ENCODE measurements at regions not wholly inside any gene's neighbourhood (a gene's known extent, or its start where the extent isn't known, plus 50 kb on each side); places are given as distances from the start of the nearest gene placed in this dataset.
"Not testable (repeated sequence)": the region's sequence is repeated elsewhere in the genome, so short reads cannot be mapped to it uniquely, and the experiment has no call there.

DNA sequence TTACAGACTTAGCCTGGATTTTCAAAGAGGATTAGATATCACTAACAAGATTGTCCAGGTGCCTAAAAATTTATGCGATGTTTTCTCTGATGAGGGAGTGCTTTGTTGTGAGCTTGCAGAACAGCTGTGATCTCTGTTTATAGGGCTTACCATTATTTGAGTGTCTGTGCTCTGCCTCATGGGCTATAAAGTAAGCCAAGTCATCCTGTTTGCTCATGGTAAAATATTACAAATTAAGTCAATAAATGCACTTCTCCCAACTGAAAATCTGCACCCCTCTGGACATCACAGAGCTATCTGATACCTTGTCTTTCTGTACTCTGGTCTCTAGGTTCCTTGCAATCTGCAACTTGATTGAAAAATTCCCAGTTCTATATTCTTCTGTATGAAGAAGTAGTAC, 293.4 kb upstream of the ACTBL2 start:
- no peak for DNase-seq

DNA sequence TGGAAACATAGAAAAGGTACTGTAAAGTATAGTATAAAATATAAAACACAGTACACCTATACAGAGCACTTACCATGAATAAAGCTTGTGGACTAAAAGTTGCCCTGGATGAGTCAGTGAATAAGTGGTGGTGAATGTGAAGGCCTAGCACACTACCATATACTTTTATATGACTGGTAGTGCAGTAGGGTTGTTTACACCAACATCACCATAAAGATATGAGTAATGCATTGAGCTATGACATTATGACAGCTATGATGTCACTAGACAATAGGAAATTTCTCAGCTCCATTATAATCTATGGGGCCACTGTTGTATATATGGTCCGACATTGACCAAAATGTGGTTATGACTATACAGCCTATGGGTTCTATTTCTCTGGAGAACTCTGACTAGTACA, 291.8 kb upstream of the ACTBL2 start:
- no peak for DNase-seq

DNA sequence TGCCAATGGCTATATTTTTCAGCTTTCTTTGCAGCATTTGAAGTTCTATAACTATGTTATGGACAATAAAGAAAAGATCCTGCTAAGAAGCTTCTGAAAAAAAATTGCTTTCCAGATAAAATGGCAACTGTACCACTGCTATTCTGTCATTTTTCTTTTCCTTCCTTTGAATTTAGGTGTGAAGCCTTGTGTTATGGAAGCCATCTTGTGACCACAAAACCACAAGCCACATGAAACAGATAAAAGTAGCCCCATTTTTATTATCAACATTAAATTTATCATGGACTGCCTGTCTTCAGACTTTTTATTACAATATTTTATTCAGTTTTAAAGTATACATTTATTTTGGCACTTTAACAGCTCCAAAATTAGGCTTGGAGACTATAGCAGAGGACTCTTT, 289.9 kb upstream of the ACTBL2 start:
- DNase-seq, result no peak

- DNase-seq, result no peak
Measured at GRCh38 chr5:57770039-57770438, 287.4 kb upstream of the ACTBL2 start.

- no peak for DNase-seq
Measured at GRCh38 chr5:57768745-57769144, 286.1 kb upstream of the ACTBL2 start.

DNA sequence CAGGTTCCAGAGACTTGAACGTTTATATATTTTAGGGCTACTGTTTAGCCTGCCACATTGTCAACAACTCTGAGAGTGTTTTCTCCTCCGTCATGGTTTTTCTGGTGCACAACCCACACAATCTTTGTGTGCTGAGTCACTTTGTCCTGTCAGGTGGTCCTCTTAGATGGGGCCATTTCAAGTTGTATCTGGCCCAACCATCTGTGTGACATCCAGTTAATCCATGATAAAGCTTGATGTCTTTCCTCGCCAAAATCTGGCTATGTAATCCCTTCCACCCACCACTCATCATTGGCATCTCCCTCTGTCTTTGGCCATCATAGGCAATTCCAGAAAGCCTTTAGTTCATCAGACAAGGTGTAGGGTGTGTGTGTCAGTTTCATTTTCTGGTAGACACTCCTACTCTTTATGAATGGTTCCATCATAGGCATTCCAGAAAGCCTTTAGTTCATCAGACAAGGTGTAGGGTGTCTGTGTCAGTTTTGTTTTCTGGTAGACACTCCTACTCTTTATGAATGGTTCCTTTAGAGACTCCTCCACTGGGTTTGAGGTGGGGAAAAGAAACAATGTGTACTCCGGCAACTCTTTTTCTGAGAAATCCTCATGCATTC, 282.0 kb upstream of the ACTBL2 start:
- no peak for DNase-seq

GRCh38 chr5:57761513-57761912, 278.9 kb upstream of the ACTBL2 start:
- no peak for DNase-seq

DNA sequence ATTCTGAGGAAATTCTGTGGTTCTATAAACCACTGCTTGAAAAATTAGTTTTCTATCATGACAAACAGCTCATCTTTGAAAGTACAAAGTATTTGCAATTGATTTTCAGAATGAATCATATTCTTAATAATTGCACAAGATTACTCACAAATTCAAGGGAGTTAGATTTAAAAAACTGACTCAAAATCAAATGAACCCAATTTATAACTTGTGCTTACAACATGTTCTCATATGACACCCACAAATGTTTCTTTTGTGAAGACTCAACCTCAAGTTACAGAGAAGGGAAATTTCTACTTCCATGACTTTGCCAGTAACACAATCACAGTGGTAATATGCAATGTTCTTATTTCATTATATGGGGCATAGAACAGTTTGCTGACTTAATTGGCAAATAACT, 272.0 kb upstream of the ACTBL2 start:
- no peak for DNase-seq

GRCh38 chr5:57753446-57753845, 270.8 kb upstream of the ACTBL2 start:
- DNase-seq, result no peak

- no peak for DNase-seq
Measured at GRCh38 chr5:57751710-57752109, 269.1 kb upstream of the ACTBL2 start.

DNA sequence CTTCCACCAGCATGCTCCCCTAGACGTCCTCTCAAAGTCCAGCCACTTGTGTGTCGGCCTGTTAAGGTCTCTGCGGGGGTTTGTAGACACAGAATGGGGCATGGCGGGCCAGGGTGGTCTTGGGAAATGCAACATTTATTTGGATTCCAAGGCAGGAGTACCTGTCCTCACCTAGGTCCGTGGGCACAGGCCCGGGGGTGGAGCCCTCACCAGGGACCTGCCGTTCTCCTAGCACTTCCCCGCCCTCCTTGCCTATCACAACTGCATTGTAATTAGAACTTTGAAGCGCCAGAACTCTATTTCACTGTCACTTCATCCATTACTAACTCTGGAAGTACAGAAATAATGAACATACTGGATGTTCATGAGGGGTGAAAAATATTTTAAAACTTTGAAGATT, 268.3 kb upstream of the ACTBL2 start:
- no peak for DNase-seq

DNA sequence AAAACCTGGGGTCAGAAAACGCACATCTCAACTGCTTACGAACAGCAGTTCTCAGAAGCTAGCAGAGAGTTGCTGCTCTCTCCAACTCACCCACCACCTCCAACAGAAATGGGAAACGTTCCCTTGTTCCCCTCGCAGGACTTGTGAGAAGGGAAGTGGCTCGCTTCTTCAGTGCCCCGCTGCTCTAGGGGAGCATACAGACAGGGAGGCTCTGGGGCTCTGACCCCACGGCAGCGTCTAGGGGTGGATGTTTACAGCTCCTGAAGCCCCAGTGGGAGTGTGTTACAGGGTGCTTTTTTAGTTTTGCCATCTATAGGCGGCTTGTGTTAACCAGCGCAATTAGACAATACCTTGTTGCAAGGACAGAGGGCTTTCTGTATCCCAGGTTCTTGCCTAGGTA, 267.7 kb upstream of the ACTBL2 start:
- DNase-seq, result no peak

- no peak for DNase-seq
Measured at GRCh38 chr5:57749396-57749795, 266.8 kb upstream of the ACTBL2 start.

- no peak for DNase-seq
Measured at GRCh38 chr5:57745700-57746651, 263.4 kb upstream of the ACTBL2 start.

- DNase-seq, result no peak
Measured at GRCh38 chr5:57745029-57745428, 262.4 kb upstream of the ACTBL2 start.

GRCh38 chr5:57741336-57741735, 258.7 kb upstream of the ACTBL2 start:
- no peak for DNase-seq

- DNase-seq, result no peak
Measured at GRCh38 chr5:57738787-57739186, 256.2 kb upstream of the ACTBL2 start.

GRCh38 chr5:57738301-57738700, 255.7 kb upstream of the ACTBL2 start:
- no peak for DNase-seq

DNA sequence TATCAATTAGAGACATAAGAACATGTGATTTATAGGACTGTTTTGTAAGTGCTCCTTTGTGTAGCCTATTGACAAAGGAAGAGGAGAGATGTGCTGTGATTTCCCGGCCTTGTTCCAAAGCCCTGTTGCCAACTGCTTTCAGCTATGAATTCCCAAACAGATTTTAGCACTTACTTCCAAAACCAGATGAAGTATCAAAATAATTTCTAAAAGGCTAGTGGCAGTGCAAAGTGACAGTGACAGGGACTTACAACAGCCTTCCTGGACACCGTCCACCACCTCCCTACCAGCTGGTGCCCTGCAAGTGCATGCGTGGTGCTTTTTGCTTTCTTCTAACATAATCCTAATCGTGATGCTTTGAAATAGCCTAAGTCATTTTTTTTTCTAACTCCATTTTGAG, 254.1 kb upstream of the ACTBL2 start:
- DNase-seq, result no peak

DNA sequence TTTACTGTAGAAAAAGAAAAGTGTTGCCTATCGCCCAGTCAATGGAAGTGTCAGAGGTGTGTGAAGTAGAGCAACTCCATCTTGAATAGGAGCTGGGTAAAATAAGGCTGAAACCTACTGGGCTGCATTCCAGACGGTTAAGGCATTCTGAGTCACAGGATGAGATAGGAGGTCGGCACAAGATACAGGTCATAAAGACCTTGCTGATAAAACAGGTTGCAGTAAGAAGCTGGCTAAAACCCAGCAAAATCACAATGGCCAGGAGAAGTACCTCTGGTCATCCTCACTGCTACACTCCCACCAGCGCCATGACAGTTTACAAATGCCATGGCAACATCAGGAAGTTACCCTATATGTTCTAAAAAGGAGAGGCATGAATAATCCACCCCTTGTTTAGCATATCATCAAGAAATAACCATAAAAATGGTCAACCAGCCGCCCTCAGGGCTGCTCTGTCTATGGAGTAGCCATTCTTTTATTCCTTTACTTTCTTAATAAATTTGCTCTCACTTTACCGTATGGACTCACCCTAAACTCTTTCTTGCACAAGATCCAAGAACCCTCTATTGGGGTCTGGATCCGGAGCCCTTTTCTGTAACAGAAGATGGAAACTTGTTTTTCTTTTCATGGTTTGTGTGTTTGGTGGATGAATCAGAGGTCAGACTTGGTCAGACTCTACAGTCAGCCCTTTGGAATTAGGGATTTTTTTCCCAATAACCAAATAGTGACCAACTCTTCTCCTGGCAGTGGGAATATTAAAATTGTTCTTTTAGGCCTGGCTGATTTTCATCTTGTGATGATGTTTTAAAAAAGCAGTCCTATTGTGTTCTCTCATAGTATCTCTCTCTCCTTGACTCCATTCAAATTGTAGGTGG, 252.9 kb upstream of the ACTBL2 start:
- DNase-seq, result not testable (repeated sequence)

DNA sequence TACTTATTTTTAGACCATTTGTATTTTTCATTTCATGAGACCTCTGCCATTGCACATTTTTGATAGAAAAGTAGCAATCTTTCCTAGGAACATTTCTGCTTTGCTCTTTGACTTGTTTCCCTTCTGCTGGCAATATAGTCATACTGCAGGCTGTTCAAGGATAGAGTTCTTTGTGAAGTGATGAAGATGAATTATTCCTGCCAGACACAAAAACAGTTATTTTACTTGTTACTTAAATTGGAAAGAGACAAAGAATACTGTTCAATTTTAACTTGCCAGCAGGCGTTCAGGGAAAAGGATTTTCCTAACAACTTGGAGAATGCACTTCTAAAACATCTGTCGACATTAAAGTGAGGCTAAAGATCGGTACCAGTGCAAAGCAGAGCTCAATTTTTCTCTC, 251.7 kb upstream of the ACTBL2 start:
- DNase-seq, result no peak

GRCh38 chr5:57727591-57727990, 245.0 kb upstream of the ACTBL2 start:
- DNase-seq, result no peak
